OCI-M1 (cell line): ENCODE measurements at regions not wholly inside any gene's neighbourhood (a gene's known extent, or its start where the extent isn't known, plus 50 kb on each side); places are given as distances from the start of the nearest gene placed in this dataset.

ENCODE experiments used
- DNase-seq: peaks from one replicate; lab custom pipeline; 2025; lab: John Stamatoyannopoulos, UW

- DNase-seq: no peak
Observed at GRCh38 chr10:117078168-117078837, 59.8 kb downstream of the VAX1 start.

- DNase-seq: peak; percentile 15
Observed at GRCh38 chr10:117075064-117075463, 63.0 kb downstream of the VAX1 start.

- peak; percentile 35 for DNase-seq
Observed at GRCh38 chr10:117074621-117075020, 63.4 kb downstream of the VAX1 start.

DNA sequence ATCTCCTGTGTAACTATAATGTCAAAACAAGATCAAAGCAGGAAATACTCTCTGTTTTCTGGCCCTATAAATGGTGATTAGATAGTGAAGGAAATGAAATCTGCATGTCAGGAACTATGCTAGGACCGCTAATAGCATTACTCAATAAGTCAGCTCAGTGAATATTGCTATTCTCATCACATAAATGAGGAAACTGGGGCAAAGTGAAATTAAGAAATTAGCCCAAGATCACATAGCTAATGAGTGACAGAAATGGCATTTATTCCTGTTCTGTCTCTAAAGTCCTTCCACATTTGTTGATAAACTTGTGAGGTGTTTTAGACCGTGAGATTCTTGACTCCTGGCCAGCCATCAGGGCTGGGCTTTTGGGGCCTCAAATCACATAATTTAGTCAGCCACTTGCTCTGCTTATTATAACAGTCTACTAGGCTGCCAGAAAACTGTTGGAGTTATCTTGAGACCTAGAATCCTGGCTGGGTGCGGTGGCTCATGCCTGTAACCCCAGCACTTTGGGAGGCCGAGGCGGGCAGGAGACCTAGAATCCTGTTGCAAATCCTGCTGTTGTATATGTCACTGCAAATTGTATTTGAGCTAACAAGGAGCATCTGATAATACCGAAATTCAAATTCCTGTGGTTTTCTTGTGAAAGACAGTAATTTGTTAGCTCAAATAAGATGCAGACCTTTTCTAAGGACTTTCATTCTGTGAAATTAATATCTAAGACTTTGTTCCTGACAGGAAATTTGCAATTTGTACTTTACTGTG, 66.5 kb upstream of the SHTN1 start:
- DNase-seq: no peak
